Heart left ventricle (tissue), 16 donors: ENCODE measurements at regions not wholly inside any gene's neighbourhood (a gene's known extent, or its start where the extent isn't known, plus 50 kb on each side); places are given as distances from the start of the nearest gene placed in this dataset.

Source experiments
- ATAC-seq, 4 donors: fragments of 200-7000 bp; cut with Tn5 transposase; one replicate each; pipeline ENCODE4 v1.9.1; 2020 to 2022; ENCODE audit warnings: moderate library complexity in 4 of 4, mild to moderate bottlenecking in 3 of 4, moderate number of reproducible peaks in 1 of 4
- DNase-seq, 5 donors: peaks; one replicate each; pipeline ENCODE4 v3.0.0-alpha.2; 2020
- H3K27ac ChIP-seq, 12 donors: fragments of 200-600 bp; sonication (generic) in 4 of 12; one replicate each; pipeline versions ENCODE4 v1.5.0 to v1.8.0; 2016 to 2022; ENCODE audit warnings: mild to moderate bottlenecking in 2 of 12
- H3K27me3 ChIP-seq, 9 donors: fragments of 200-600 bp; sonication (generic) in 2 of 9; one replicate each; pipeline versions ENCODE4 v1.5.1 to v1.8.0; 2016 to 2022; ENCODE audit warnings: mild to moderate bottlenecking in 3 of 9
- H3K36me3 ChIP-seq, 9 donors: fragments of 200-600 bp; sonication (generic) in 2 of 9; one replicate each; pipeline versions ENCODE4 v1.5.0 to v1.8.0; 2018 to 2022; ENCODE audit warnings: mild to moderate bottlenecking in 2 of 9
- H3K4me1 ChIP-seq, 12 donors: fragments of 200-600 bp; sonication (generic) in 4 of 12; one replicate each; pipeline versions ENCODE4 v1.5.0 to v1.8.0; 2016 to 2022; ENCODE audit warnings: mild to moderate bottlenecking in 3 of 12
- H3K4me3 ChIP-seq, 12 donors: fragments of 200-600 bp; sonication (generic) in 4 of 12; one replicate each; pipeline versions ENCODE4 v1.5.0 to v1.8.0; 2017 to 2022; ENCODE audit warnings: mild to moderate bottlenecking in 9 of 12, moderate library complexity in 4 of 12
- H3K9me3 ChIP-seq, 12 donors: fragments of 200-600 bp; sonication (generic) in 4 of 12; one replicate each; pipeline versions ENCODE4 v1.5.0 to v1.8.0; 2016 to 2022; ENCODE audit warnings: mild to moderate bottlenecking in 1 of 12
- CTCF ChIP-seq, 12 donors: fragments of 200-600 bp; sonication (generic) in 4 of 12; IDR thresholded peaks; one replicate each; pipeline versions ENCODE4 v1.5.0 to v1.8.0; 2018 to 2022; ENCODE audit warnings: antibody characterized with exemption in 12 of 12, mild to moderate bottlenecking in 5 of 12
- POLR2A ChIP-seq, 2 donors: fragments of 450-650 bp; IDR thresholded peaks; one replicate each; pipeline ENCODE4 v1.6.1; 2017; ENCODE audit warnings: antibody characterized with exemption in 2 of 2, mild to moderate bottlenecking in 2 of 2, moderate library complexity in 2 of 2
- WGBS, 4 donors: extraction: QIAGEN DNeasy Blood & Tissue Kit in 2 of 4; methylation state at CpG; one replicate each; pipeline versions ENCODE4 v1.1.5 to v1.1.7; 2013 to 2018; 5-methylcytosine and 5-hydroxymethylcytosine counted together
- intact Hi-C, 10 donors: fragments of 100-400 bp; cut with DNase I; formaldehyde crosslinking; loops; one replicate each; pipeline versions ENCODE4 v1.11.1 to v1.14.2; 2022
- donor health status: ischemic (EF 13 %, LVEDD 7.1; RV severe dilation, severe dysfunction).
- donor health status: healthy with polysubstance abuse.
- donor health status: DM: no; HTN: yes; CAD: no.
- donor health status: DM: no; HTN: no; CAD: no.
- donor health status: ischemic (EF 25% LVEDD 6.9; RV normal size, moderate dysfunction).
- donor health status: ischemic (EF 25% LVEDD 5.7; RV mildly dilated, moderate dysfunction).
- donor health status: healthy.
- donor health status: DM: yes; HTN: yes; CAD: no.
- donor health status: ischemic (EF 35%, LVEDD 5.7; RV mildly dilated, moderate dysfunction).
- donor health status: nonischemic (EF 11% LVEDD 7.7; RV severe dilation, severe dysfunction).
- donor health status: DM: yes; HTN: yes; CAD: no.
- donor health status: PGD.
- donor health status: ischemic (EF 29% LVEDD 5.4; RV normal size, mild dysfunction).
- donor health status: nonischemic (EF 23%, LVEDD 6.1; RV moderate dilation, normal function).

GRCh38 chr14:98769326-98769725, 502.7 kb downstream of the BCL11B start:
- DNase-seq (no peak), ATAC-seq (no peak)
- intact Hi-C loops, result no loop called here
- H3K36me3 ChIP-seq, result no peaks in the 10 kb centered on the region
- peaks cover 0 to 17% (median under 1%) of the 10 kb centered on the region in 12 donors for H3K9me3 ChIP-seq
- no peak overlapping the region for H3K4me3 ChIP-seq
- H3K27me3 ChIP-seq, result no peaks in the 10 kb centered on the region
- TF ChIP-seq CTCF (IDR thresholded peaks at IDR 0.05), result no peak
- no peak for TF ChIP-seq POLR2A (IDR thresholded peaks at IDR 0.05)
- WGBS, 4 donors, result 74 to 81% (median 77%) methylated on average over 10 of the region's 10 CpGs
- no peaks in the 10 kb centered on the region for H3K4me1 ChIP-seq
- no peak overlapping the region for H3K27ac ChIP-seq

- intact Hi-C loops, result no loop called here
- no peak for TF ChIP-seq POLR2A (IDR thresholded peaks at IDR 0.05)
- no peak for TF ChIP-seq CTCF (IDR thresholded peaks at IDR 0.05)
- H3K27me3 ChIP-seq, result no peaks in the 10 kb centered on the region
Measured at GRCh38 chr14:98770151-98770550, 501.8 kb downstream of the BCL11B start.

GRCh38 chr14:98773814-98774213, 498.2 kb downstream of the BCL11B start:
- Histone ChIP-seq H3K4me3 (no peak overlapping the region), H3K27ac (no peak overlapping the region), H3K4me1 (no peaks in the 10 kb centered on the region), H3K27me3 (no peaks in the 10 kb centered on the region), H3K9me3 (no peaks in the 10 kb centered on the region), H3K36me3 (no peaks in the 10 kb centered on the region)
- intact Hi-C loops, result no loop called here
- DNase-seq, result no peak
- TF ChIP-seq CTCF (IDR thresholded peaks at IDR 0.05), result no peak
- TF ChIP-seq POLR2A (IDR thresholded peaks at IDR 0.05), result no peak
- ATAC-seq, result no peak
- 72 to 74% (median 73%) methylated on average over 5 of the region's 5 CpGs for WGBS, 4 donors

More at GRCh38 chr14:98770151-98770550, 501.8 kb downstream of the BCL11B start:
- DNase-seq (no peak), ATAC-seq (no peak)
- H3K4me3 ChIP-seq, result no peak overlapping the region
- peaks cover 0 to 9% (median 0%) of the 10 kb centered on the region in 12 donors for H3K9me3 ChIP-seq
- H3K4me1 ChIP-seq, result no peaks in the 10 kb centered on the region
- no peaks in the 10 kb centered on the region for H3K36me3 ChIP-seq
- H3K27ac ChIP-seq, result no peak overlapping the region
- 85 to 89% (median 86%) methylated on average over 3 of the region's 3 CpGs for whole genome bisulfite sequencing, 4 donors

GRCh38 chr14:98775892-98776291, 496.1 kb downstream of the BCL11B start:
- no peak for ATAC-seq
- WGBS, 4 donors, result 71 to 80% (median 72%) methylated on average over 2 of the region's 2 CpGs
- Histone ChIP-seq H3K27me3 (no peaks in the 10 kb centered on the region), H3K36me3 (no peaks in the 10 kb centered on the region), H3K4me3 (no peak overlapping the region), H3K4me1 (no peaks in the 10 kb centered on the region), H3K9me3 (no peaks in the 10 kb centered on the region), H3K27ac (no peak overlapping the region)
- intact Hi-C loops, result no loop called here
- TF ChIP-seq POLR2A (IDR thresholded peaks at IDR 0.05) (no peak), CTCF (IDR thresholded peaks at IDR 0.05) (no peak)
- DNase-seq, result no peak
